Upper lobe of right lung (tissue), 1 donor: ENCODE measurements at regions not wholly inside any gene's neighbourhood (a gene's known extent, or its start where the extent isn't known, plus 50 kb on each side); places are given as distances from the start of the nearest gene placed in this dataset.

Source experiments
- ATAC-seq: fragments of 200-7000 bp; cut with Tn5 transposase; one replicate; pipeline ENCODE4 v1.9.1; 2020; ENCODE audit warnings: mild to moderate bottlenecking, moderate library complexity
- DNase-seq: peaks from one replicate; pipeline ENCODE4 v3.0.0-alpha.2; 2020
- H3K27ac ChIP-seq: fragments of 200-600 bp; one replicate; pipeline ENCODE4 v1.8.0; 2022
- H3K27me3 ChIP-seq: fragments of 200-600 bp; one replicate; pipeline ENCODE4 v1.8.0; 2022; ENCODE audit warnings: mild to moderate bottlenecking
- H3K36me3 ChIP-seq: fragments of 200-600 bp; one replicate; pipeline ENCODE4 v1.8.0; 2022
- H3K4me1 ChIP-seq: fragments of 200-600 bp; one replicate; pipeline ENCODE4 v1.8.0; 2022
- H3K4me3 ChIP-seq: fragments of 200-600 bp; one replicate; pipeline ENCODE4 v1.8.0; 2022; ENCODE audit warnings: mild to moderate bottlenecking
- H3K9me3 ChIP-seq: fragments of 200-600 bp; one replicate; pipeline ENCODE4 v1.8.0; 2022
- intact Hi-C: fragments of 100-400 bp; cut with DNase I; formaldehyde crosslinking; loops from one replicate; pipeline ENCODE4 v1.11.0; 2022
- TF ChIP-seq, protein P1 (sequence below): fragments of 200-600 bp; IDR thresholded peaks from one replicate; pipeline ENCODE4 v1.8.0; 2022; ENCODE audit warnings: antibody characterized with exemption
- donor health status: DM: no; HTN: yes; CAD: no; lungs with severe emphysema.

DNA sequence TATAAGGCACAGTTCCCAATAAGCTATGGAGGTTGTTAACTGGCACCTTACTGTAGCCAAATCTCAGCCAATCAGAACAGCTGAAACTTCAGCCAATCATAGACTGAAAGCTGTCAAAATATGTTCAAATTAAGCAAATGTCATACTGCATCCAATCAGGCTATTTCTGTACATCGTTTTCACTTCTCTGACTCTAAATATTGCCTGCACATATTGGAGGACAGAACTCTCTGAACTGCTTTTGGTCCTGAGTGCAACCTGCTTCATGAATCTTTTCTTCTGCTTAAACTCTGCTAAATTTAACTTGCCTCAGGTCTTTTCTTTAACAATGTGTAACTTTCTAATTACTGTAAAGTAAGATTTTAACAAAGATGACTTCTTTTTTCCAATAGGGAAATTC is 1198.9 kb upstream of the PCDH7 start:
- DNase-seq (no peak), ATAC-seq (no peak)
- no peaks in the 10 kb centered on the region for H3K27me3 ChIP-seq
- H3K9me3 ChIP-seq = no peaks in the 10 kb centered on the region
- TF ChIP-seq, protein P1, sequence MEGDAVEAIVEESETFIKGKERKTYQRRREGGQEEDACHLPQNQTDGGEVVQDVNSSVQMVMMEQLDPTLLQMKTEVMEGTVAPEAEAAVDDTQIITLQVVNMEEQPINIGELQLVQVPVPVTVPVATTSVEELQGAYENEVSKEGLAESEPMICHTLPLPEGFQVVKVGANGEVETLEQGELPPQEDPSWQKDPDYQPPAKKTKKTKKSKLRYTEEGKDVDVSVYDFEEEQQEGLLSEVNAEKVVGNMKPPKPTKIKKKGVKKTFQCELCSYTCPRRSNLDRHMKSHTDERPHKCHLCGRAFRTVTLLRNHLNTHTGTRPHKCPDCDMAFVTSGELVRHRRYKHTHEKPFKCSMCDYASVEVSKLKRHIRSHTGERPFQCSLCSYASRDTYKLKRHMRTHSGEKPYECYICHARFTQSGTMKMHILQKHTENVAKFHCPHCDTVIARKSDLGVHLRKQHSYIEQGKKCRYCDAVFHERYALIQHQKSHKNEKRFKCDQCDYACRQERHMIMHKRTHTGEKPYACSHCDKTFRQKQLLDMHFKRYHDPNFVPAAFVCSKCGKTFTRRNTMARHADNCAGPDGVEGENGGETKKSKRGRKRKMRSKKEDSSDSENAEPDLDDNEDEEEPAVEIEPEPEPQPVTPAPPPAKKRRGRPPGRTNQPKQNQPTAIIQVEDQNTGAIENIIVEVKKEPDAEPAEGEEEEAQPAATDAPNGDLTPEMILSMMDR = no peak
- intact Hi-C loops = no loop called here
- H3K36me3 ChIP-seq = no peaks in the 10 kb centered on the region
- H3K27ac ChIP-seq = no peak overlapping the region
- no peak overlapping the region for H3K4me3 ChIP-seq
- no peaks in the 10 kb centered on the region for H3K4me1 ChIP-seq

DNA sequence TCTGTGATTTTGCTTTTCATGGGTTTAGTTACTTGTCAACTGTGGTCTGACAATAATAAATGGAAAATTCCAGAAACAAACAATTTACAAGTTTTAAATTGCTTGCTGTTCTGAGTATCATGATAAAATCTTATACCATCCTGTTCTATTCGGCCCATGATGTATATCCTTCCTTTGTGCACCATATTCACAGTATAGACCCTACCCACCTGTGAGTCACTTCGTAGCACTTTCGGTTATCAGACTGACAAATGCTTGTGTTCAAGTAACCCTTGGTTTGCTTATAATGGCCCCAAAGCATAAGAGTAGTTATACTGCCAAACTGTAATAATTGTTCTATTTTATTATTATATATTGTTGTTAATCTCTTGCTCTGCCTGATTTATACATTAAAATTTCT is 1183.4 kb upstream of the PCDH7 start:
- no peak overlapping the region for H3K27ac ChIP-seq
- TF ChIP-seq, protein P1 = no peak
- intact Hi-C loops = no loop called here
- no peaks in the 10 kb centered on the region for H3K27me3 ChIP-seq
- no peaks in the 10 kb centered on the region for H3K9me3 ChIP-seq
- no peaks in the 10 kb centered on the region for H3K36me3 ChIP-seq
- H3K4me3 ChIP-seq = no peak overlapping the region
- no peak for ATAC-seq
- DNase-seq = no peak
- H3K4me1 ChIP-seq = no peaks in the 10 kb centered on the region

DNA sequence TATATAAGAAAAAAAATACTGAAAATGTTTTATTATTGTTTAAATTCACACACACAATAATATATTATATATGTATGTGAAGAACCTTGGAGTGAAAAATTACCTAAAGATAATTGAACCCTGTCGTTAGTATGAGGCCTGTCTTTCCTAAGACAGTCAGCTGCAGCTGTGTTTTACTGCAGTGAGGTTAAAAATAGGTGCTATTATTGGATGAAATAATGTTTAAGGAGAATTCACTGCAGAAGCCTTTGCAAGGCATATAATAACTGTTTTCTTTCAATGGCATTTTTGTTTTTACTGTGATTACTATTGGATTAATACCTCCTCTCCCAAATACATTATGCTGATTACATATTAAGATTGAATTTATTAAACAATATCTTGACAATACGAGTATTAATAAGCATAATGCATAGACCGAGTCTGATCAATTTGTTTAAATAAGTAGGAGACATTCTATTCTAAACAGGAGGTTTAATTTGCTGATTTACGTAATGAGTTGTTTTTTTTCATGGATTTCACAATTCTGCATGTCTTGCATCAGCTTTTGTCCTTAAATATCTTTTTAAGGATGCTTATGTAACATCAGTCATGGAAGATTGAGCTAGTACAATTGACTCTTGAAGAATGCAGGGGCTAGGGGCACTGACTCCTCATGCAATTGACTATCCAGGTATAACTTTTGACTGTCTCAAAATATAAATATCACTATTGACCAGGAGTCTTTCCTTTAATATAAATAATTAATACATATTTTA is 1181.1 kb upstream of the PCDH7 start:
- Histone ChIP-seq H3K36me3 (no peaks in the 10 kb centered on the region), H3K4me1 (no peaks in the 10 kb centered on the region), H3K9me3 (no peaks in the 10 kb centered on the region), H3K4me3 (no peak overlapping the region), H3K27me3 (no peaks in the 10 kb centered on the region), H3K27ac (no peak overlapping the region)
- intact Hi-C loops = no loop called here
- DNase-seq (no peak), ATAC-seq (no peak)
- TF ChIP-seq, protein P1 = no peak

DNA sequence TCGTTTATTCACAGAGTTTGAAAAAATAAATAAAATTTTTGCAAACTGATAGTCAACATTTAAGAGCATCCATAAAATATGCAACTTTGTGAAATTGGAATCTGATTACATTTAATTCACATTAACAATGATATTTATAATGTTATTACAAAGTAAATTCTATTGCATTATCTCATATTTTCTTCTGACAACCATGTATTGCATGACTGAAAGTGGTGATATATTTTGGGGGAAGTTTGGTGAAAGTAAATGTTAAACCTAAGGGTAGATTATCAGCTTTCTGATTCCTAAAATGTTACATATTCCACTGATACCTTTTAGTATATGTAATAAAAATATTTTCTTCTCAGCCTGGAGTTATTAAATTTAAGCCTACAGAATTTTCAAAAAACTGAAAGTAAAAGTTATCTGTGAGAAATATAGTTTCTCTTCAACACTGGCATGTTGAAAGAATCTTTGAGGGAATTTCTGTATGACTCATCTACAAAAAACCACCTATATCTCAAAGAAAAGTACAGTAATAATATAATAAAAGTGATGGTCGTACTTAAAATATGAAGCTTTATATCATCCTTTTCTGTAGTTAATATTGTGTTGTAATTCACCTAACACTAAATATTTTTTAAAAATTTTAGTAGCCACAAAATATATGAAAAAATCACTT is 1179.6 kb upstream of the PCDH7 start:
- Histone ChIP-seq H3K27ac (no peak overlapping the region), H3K4me3 (no peak overlapping the region), H3K4me1 (no peaks in the 10 kb centered on the region), H3K9me3 (no peaks in the 10 kb centered on the region), H3K36me3 (no peaks in the 10 kb centered on the region), H3K27me3 (no peaks in the 10 kb centered on the region)
- intact Hi-C loops = no loop called here
- TF ChIP-seq, protein P1 = no peak
- no peak for DNase-seq
- no peak for ATAC-seq

DNA sequence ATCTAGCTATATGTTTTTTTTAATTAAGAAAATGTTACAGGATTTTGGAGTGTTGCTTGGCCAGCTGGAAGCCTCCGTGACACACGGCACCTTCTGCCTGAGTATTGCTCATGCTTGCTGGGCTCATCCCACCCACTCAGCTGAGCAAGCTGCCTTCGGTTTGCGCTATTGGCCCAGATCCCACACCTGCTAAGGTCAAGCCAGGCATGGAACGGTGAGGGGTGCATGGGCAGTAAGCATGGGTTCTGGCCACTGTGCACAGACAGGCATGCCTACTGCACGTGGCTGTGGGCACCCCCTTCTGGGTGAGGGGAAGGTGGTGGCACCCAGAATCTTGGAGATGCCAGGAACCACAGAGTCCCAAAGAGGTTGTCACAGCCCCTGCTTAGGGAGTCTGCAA is 1178.4 kb upstream of the PCDH7 start:
- DNase-seq (no peak), ATAC-seq (no peak)
- H3K27me3 ChIP-seq = no peaks in the 10 kb centered on the region
- H3K4me3 ChIP-seq = no peak overlapping the region
- TF ChIP-seq, protein P1 = no peak
- intact Hi-C loops = no loop called here
- no peaks in the 10 kb centered on the region for H3K4me1 ChIP-seq
- no peak overlapping the region for H3K27ac ChIP-seq
- H3K9me3 ChIP-seq = no peaks in the 10 kb centered on the region
- H3K36me3 ChIP-seq = no peaks in the 10 kb centered on the region
